K562 (cell line): ENCODE measurements at regions not wholly inside any gene's neighbourhood (a gene's known extent, or its start where the extent isn't known, plus 50 kb on each side); places are given as distances from the start of the nearest gene placed in this dataset.

Source experiments
- CEBPB ChIP-seq: fragments of 450-650 bp; IDR thresholded peaks from 2 replicates; pipeline ENCODE4 v1.6.1; 2016; ENCODE audit warnings: missing genetic modification characterization, missing compliant biosample characterization
- GTF2B ChIP-seq: IDR thresholded peaks from 2 replicates; pipeline ENCODE4 v1.6.1; 2011; ENCODE audit not compliant: insufficient read length; ENCODE audit errors: extremely low read depth
- JUNB ChIP-seq: fragments of 450-650 bp; formaldehyde crosslinking; conservative IDR thresholded peaks from 2 replicates; pipeline ENCODE4 v1.4.0; 2020; ENCODE audit warnings: mild to moderate bottlenecking
- NFE2L1 ChIP-seq: fragments of 450-650 bp; IDR thresholded peaks from 2 replicates; pipeline ENCODE4 v1.6.1; 2016; ENCODE audit warnings: missing genetic modification characterization, low read depth, mild to moderate bottlenecking, missing compliant biosample characterization, moderate library complexity, borderline replicate concordance
- PCBP2 ChIP-seq: fragments of 200-400 bp; formaldehyde crosslinking; IDR thresholded peaks from 2 replicates; pipeline ENCODE4 v1.6.1; 2018; ENCODE audit warnings: low read length, low read depth, mild to moderate bottlenecking, moderate library complexity; ENCODE audit not compliant: poor library complexity, severe bottlenecking
- PPARD ChIP-seq: fragments of 250-450 bp; sonication (Bioruptor Pico); IDR thresholded peaks from 2 replicates; pipeline ENCODE4 v1.8.0; 2022; ENCODE audit warnings: inconsistent platforms, mild to moderate bottlenecking, moderate library complexity
- PRDM10 ChIP-seq: fragments of 450-650 bp; IDR thresholded peaks from 2 replicates; pipeline ENCODE4 v1.6.1; 2018; ENCODE audit not compliant: partially characterized antibody
- SIRT6 ChIP-seq: IDR thresholded peaks from one replicate; pipeline ENCODE4 v1.6.1; 2012; ENCODE audit warnings: low read depth, mild to moderate bottlenecking, control low read depth, inconsistent platforms, low read length, moderate library complexity
- SRF ChIP-seq, 2 experiments: fragments of 250-450, 450-650 bp in 1 of 2; sonication (Bioruptor Pico) in 1 of 2; sonication (generic) in 1 of 2; formaldehyde crosslinking; IDR thresholded peaks; 2 replicates each; pipeline versions ENCODE4 v1.5.0 to v1.5.1; 2020 to 2022; ENCODE audit warnings: mild to moderate bottlenecking in 1 of 2, missing genetic modification reagents in 1 of 2
- STAT6 ChIP-seq: sonication (generic); formaldehyde crosslinking; IDR thresholded peaks from 2 replicates; pipeline ENCODE4 v1.8.1; 2023; ENCODE audit warnings: mild to moderate bottlenecking, missing genetic modification reagents
- UBTF ChIP-seq, 2 experiments: IDR thresholded peaks; 2 replicates each; pipeline ENCODE4 v1.6.1; 2012; ENCODE audit warnings: improper control_type of control experiment in 2 of 2, low read depth in 2 of 2, low read length in 2 of 2, borderline replicate concordance in 1 of 2
- ZBTB2 ChIP-seq: fragments of 450-650 bp; IDR thresholded peaks from 2 replicates; pipeline ENCODE4 v1.6.1; 2016; ENCODE audit warnings: antibody characterized with exemption
- ZFP36 ChIP-seq: fragments of 150-350 bp; IDR thresholded peaks from 2 replicates; pipeline ENCODE4 v1.6.1; 2018; ENCODE audit warnings: low read length, low read depth; ENCODE audit not compliant: partially characterized antibody
- ZNF146 ChIP-seq: IDR thresholded peaks from one replicate; pipeline ENCODE4 v1.6.1; 2018; ENCODE audit warnings: missing compliant biosample characterization; ENCODE audit not compliant: unreplicated experiment
- ZNF586 ChIP-seq: fragments of 450-650 bp; formaldehyde crosslinking; conservative IDR thresholded peaks from 2 replicates; pipeline ENCODE4 v1.4.0; 2020; ENCODE audit warnings: mild to moderate bottlenecking, moderate library complexity

GRCh38 chr6:79777713-79778579, 146.8 kb downstream of the SH3BGRL2 start (continued):
- TF ChIP-seq PRDM10 (peak; percentile 84), PPARD (CRISPR knock-in tag) (no peak), JUNB (no peak), CEBPB (no peak), PCBP2 (no peak), NFE2L1 (tag) (no peak), ZFP36 (no peak), GTF2B (no peak), ZNF586 (CRISPR knock-in tag) (no peak), ZBTB2 (peak; percentile 90), ZNF146 (no peak), SIRT6 (no peak), SRF (CRISPR knock-in tag; IDR thresholded peaks at IDR 0.05) (no peak), STAT6 (no peak), UBTF (IDR thresholded peaks at IDR 0.05; ENCODE audit: borderline replicate concordance in 1 of 2, low read depth in 2 of 2, low read length in 2 of 2) (no peak)
